ENCODE measurements at regions not wholly inside any gene's neighbourhood (a gene's known extent, or its start where the extent isn't known, plus 50 kb on each side); places are given as distances from the start of the nearest gene placed in this dataset.

DNA sequence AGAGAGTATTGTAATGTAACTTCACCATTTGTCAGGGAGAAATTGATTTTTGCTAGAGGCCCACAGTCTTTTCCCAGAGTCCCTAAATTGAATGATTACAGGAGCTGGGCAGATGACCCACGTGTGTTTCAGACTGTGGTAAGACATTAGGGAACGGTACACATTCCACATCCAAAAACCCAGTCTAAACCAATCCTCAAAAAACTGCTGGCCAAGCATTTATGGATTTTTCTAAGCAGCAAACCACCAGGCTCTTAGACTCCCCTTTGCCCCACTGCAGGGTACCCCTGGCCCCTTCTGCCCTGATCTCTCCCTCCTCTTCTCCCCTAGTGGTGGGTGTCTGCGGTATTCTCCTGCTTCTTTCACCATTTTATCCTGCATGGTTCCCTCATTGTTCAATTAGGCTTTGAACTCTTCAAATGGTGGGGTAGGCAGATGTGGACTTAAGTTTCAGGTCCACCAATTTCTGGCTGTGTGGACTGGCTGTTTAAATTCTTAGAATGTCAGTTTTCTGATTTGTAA, 135.5 kb upstream of the SORCS3 start:
- TF ChIP-seq CTCF (IDR thresholded peaks at IDR 0.05; ENCODE audit: low read depth, low read length) = no peak

GRCh38 chr10:104509981-104510380, 131.1 kb upstream of the SORCS3 start:
- TF ChIP-seq CTCF (IDR thresholded peaks at IDR 0.05; ENCODE audit: low read depth, low read length) = no peak
- no peak for DNase-seq (ENCODE audit: extremely low read depth, low read depth)

More for the DNA sequence above, 135.5 kb upstream of the SORCS3 start:
- no peak for DNase-seq (ENCODE audit: extremely low read depth, low read depth)

GRCh38 chr10:104510644-104511043, 130.4 kb upstream of the SORCS3 start:
- no peak for DNase-seq (ENCODE audit: extremely low read depth, low read depth)
- no peak for TF ChIP-seq CTCF (IDR thresholded peaks at IDR 0.05; ENCODE audit: low read depth, low read length)

DNA sequence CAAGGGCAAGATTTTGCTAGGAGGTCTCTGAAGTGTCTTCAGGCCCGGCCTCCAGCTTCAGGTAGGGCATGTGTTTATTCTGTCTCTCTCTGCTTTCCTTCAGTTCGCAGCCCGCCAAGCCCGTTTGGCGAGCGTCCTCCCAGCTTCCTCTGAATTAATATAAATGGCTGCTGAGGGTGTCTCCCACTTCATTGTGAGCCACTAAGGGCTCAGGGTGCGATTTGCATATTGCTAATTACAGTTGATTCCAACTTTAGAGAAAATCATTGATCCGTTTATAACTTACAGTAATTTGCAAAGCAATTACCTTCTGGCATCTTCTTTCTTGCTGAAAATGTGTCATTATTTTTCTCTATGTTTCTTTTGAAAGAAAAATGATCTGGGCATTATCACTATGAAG, 128.3 kb upstream of the SORCS3 start:
- DNase-seq (ENCODE audit: extremely low read depth, low read depth) = no peak
- no peak for TF ChIP-seq CTCF (IDR thresholded peaks at IDR 0.05; ENCODE audit: low read depth, low read length)

DNA sequence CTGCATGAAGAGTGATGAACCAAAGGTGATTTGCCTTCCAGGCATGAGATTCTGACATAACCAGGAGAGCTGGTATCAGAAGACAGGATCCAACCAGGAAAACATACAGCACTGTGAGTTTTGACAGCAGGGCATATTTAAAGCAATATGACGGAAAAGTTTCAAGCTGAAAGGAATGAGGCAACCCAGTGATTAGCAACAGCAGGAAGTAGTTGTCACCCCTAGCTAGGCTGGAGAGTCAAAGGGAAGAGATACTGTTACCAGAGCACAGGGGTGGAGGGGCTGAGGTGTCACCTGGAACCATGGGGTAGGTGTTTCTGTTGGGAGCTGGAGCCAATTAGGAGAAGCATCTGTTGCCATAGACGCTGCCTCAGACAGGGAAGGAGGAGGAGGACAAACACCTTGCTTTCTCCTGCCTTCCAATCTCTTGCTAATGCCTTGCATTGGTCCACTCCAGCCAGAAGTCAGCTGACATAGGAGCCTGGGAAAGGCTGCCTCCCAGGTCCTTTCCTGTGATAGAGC, 125.4 kb upstream of the SORCS3 start:
- TF ChIP-seq CTCF (IDR thresholded peaks at IDR 0.05; ENCODE audit: low read depth, low read length) = no peak
- DNase-seq (ENCODE audit: extremely low read depth, low read depth) = no peak

- no peak for TF ChIP-seq CTCF (IDR thresholded peaks at IDR 0.05; ENCODE audit: low read depth, low read length)
- DNase-seq (ENCODE audit: extremely low read depth, low read depth) = no peak
Measured at GRCh38 chr10:104516986-104517385, 124.1 kb upstream of the SORCS3 start.

DNA sequence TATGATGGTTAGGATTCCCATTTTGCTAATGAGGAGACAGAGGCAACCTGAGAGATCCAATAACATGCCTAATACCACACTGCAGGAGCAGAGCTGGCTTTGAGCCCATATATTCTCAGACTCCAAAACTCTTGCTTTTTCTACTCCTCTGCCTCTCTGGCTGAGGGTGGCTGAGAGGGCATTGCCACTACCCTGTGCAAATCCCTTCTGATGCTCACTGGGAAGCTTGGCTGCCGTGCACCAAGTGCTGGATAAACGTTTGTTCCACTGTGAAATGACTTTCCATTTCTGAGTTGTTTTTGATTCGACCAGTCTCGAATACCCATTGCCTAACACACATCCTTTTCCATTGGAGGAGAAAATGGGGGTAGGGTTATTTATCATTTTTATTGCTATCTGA, 123.1 kb upstream of the SORCS3 start:
- no peak for TF ChIP-seq CTCF (IDR thresholded peaks at IDR 0.05; ENCODE audit: low read depth, low read length)

More for the DNA sequence above, 123.1 kb upstream of the SORCS3 start:
- DNase-seq (ENCODE audit: extremely low read depth, low read depth) = no peak

All from AG09319 (cell line).